IPS DF 6.9 (cell line): ENCODE measurements at regions not wholly inside any gene's neighbourhood (a gene's known extent, or its start where the extent isn't known, plus 50 kb on each side); places are given as distances from the start of the nearest gene placed in this dataset.

ENCODE experiments used
- DNase-seq: peaks from one replicate; pipeline ENCODE4 v3.0.0-alpha.2; 2013; ENCODE audit warnings: low read depth, low spot score
- H3K27ac ChIP-seq: one replicate; pipeline ENCODE4 v1.5.1; 2013; ENCODE audit warnings: low read length, control low read depth
- H3K27me3 ChIP-seq: 2 replicates; pipeline ENCODE4 v1.6.1; 2013; ENCODE audit warnings: mild to moderate bottlenecking, low read length; ENCODE audit not compliant: control insufficient read depth, insufficient read depth
- H3K36me3 ChIP-seq: 2 replicates; pipeline ENCODE4 v1.6.1; 2013; ENCODE audit warnings: low read length; ENCODE audit not compliant: control insufficient read depth, insufficient read depth
- H3K4me1 ChIP-seq: 2 replicates; pipeline ENCODE4 v1.6.1; 2013; ENCODE audit warnings: low read length; ENCODE audit not compliant: control insufficient read depth, insufficient read depth
- H3K4me3 ChIP-seq: 2 replicates; pipeline ENCODE4 v1.5.1; 2013; ENCODE audit warnings: mild to moderate bottlenecking, low read length
- H3K9me3 ChIP-seq: 2 replicates; pipeline ENCODE4 v1.6.1; 2013; ENCODE audit warnings: low read length, inconsistent platforms; ENCODE audit not compliant: control insufficient read depth, insufficient read depth
- WGBS: extraction: QIAGEN DNeasy Blood & Tissue Kit; methylation state at CpG from one replicate; pipeline ENCODE4 v1.1.7; 2013; ENCODE audit warnings: mixed read lengths, missing lambda C conversion rate; ENCODE audit not compliant: insufficient read length, insufficient coverage; 5-methylcytosine and 5-hydroxymethylcytosine counted together

DNA sequence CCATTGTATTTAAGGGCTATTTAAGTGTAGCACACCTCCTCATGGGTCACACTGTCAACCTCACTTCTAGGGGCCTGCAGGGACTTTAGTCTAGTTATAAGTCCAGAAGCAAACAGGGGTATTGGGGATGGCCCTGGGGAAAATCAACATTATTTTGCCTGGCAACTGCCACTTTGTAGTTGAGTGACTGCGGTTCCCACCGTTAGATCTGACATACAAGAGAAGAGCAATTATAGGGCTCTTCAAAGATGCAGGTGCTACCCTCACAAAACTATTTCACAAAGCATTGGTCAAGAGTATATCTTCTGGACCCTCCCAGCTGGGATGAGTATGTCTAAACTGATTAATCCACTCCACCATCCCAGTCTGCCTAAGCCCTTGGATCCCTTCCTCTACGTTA lies 133.0 kb upstream of the PCBD1 start:
- no peak for DNase-seq
- Histone ChIP-seq H3K27me3 (no peaks in the 10 kb centered on the region), H3K4me3 (no peak overlapping the region), H3K4me1 (no peaks in the 10 kb centered on the region), H3K36me3 (no peaks in the 10 kb centered on the region), H3K9me3 (no peaks in the 10 kb centered on the region), H3K27ac (no peak overlapping the region)
- WGBS = no CpG with 5 or more reads among the region's 3 CpGs

DNA sequence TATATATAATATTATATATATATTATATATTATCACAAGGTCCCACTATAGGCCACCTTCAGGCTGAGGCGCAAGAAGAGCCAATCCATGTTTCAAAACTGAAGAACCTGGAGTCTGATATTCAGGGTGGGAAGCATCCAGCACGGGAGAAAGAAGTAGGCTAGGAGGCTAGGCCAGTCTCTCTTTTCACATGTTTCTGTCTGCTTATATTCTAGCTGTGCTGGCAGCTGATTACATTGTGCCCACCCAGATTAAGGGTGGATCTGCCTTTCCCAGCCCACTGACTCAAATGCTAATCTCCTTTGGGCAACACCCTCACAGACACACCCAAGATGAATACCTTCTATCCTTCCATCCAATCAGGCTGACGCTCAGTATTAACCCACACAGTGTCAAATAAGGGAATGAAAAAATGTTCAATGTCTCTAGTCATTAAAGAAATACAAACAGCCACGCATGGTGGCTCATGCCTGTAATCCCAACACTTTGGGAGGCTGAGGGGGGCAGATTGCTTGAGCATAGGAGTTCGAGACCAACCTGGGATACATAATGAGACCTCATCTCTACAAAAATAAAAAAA lies 135.4 kb upstream of the PCBD1 start:
- H3K9me3 ChIP-seq = no peaks in the 10 kb centered on the region
- WGBS = no CpG with 5 or more reads among the region's 5 CpGs

DNA sequence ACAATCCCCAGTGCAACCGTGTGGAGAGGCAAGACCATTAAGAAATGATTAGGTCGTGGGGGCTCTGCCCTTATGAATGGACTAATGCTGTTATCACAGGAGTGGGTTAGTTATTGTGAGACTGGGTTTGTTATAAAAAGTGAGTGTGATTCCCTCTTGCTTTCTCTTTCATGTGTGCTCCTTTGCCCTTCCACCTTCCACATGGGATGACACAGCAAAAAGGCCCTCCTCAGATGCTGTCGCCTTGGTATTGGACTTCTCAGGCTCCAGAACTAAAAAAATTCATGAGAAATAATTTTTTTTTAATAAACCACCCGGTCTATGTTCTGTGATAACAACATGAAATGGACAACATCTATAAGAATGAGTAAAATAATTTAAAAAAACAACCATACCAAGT lies 136.1 kb upstream of the PCBD1 start:
- no CpG with 5 or more reads among the region's 4 CpGs for WGBS
- no peaks in the 10 kb centered on the region for H3K4me1 ChIP-seq
- no peak overlapping the region for H3K4me3 ChIP-seq
- H3K27ac ChIP-seq = no peak overlapping the region
- H3K36me3 ChIP-seq = no peaks in the 10 kb centered on the region
- H3K9me3 ChIP-seq = no peaks in the 10 kb centered on the region
- DNase-seq = no peak
- no peaks in the 10 kb centered on the region for H3K27me3 ChIP-seq

More for the DNA sequence above, 135.4 kb upstream of the PCBD1 start:
- Histone ChIP-seq H3K36me3 (no peaks in the 10 kb centered on the region), H3K27me3 (no peaks in the 10 kb centered on the region), H3K4me3 (no peak overlapping the region), H3K27ac (no peak overlapping the region), H3K4me1 (no peaks in the 10 kb centered on the region)
- DNase-seq = no peak

DNA sequence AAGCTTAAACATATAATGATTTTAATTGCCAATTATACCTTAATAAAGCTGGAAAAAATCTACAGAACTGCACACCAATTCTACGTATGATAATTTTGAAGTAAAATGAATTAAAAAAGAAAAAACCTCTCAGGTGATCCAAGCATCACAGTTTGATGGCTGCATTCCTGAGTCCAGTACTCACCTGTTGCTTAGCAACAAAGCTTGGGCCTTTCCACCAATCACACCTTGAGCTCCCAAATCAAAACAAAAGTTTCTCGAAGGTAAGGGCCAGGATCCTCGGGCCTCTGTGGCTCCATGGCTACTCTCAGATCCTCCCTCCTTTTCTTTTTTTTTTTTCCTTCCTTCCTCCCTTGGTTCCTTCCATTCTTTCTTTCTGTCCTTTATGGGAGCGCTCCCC lies 137.2 kb upstream of the PCBD1 start:
- WGBS = no CpG with 5 or more reads among the region's 4 CpGs
- Histone ChIP-seq H3K27ac (no peak overlapping the region), H3K4me3 (no peak overlapping the region), H3K36me3 (no peaks in the 10 kb centered on the region), H3K4me1 (no peaks in the 10 kb centered on the region), H3K9me3 (no peaks in the 10 kb centered on the region), H3K27me3 (no peaks in the 10 kb centered on the region)
- DNase-seq = no peak

DNA sequence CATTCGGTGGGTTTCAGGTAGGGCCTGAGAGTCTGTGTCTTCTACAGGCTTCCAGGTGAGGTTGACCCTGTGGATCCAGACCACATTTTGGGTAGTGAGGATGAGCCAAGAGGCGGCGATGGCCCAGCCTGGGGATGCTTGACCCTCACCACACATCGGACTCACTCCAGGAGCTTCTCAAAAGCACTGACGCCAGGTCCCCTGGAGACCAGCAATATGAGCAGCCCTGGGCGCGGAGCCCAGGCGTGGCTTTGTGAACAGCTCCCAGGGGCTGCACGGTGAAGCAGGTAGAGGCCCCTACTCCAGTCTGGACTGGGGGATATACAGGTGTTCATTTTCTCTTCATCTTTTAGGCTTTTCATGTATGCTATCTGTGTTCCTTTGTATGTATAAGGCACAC lies 139.7 kb upstream of the PCBD1 start:
- no peak for DNase-seq
- no peaks in the 10 kb centered on the region for H3K27me3 ChIP-seq
- no CpG with 5 or more reads among the region's 9 CpGs for WGBS

DNA sequence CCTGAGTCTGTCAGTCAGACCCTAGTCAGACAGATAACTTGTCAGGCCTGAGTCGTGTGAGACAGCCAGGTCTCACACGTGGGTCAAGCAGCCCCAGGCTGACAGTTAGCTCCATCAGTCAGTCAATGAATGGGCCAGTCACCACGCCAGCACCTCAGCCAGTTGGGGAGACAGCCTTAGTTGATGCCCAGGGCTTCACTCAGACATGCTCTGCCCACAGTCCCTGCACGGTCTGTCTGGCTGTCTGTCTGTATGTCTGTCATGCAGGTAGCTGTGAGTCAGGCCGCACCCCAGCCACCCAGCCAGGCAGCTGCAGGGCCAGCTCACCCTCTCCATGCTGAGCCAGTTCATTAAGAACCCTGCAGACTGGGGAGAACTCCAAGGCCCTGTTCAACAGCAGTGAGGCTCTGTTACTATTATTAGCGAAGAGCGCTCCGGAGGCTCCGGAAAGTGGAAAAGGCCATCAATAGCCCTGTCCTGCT lies 141.1 kb upstream of the PCBD1 start:
- no peak overlapping the region for H3K4me3 ChIP-seq
- no peaks in the 10 kb centered on the region for H3K9me3 ChIP-seq
- H3K4me1 ChIP-seq = no peaks in the 10 kb centered on the region
- no CpG with 5 or more reads among the region's 9 CpGs for WGBS
- H3K27me3 ChIP-seq = no peaks in the 10 kb centered on the region
- no peaks in the 10 kb centered on the region for H3K36me3 ChIP-seq
- no peak overlapping the region for H3K27ac ChIP-seq
- no peak for DNase-seq

More for the DNA sequence above, 139.7 kb upstream of the PCBD1 start:
- no peaks in the 10 kb centered on the region for H3K4me1 ChIP-seq
- no peak overlapping the region for H3K27ac ChIP-seq
- H3K4me3 ChIP-seq = no peak overlapping the region
- no peaks in the 10 kb centered on the region for H3K9me3 ChIP-seq
- no peaks in the 10 kb centered on the region for H3K36me3 ChIP-seq

DNA sequence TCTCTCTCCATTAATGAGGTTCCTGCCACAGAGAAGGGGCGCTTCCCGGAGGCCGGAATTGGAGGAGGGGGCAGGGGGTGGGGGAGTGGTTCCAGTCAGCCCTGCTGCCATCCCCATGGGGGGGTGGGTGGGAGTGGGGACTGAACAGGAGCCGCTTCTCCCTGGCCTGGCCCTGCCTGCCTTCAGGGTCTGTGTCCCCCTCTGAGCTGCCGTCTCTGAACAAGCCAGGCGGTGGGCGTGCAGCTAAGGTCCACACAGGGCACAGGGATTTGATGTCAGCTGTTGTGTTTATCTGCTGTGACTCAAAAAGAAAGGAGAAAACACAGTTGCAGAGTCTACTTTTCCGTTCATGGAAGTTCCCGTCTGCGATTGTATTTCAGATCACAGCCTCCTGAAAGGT lies 141.5 kb upstream of the PCBD1 start:
- WGBS = no CpG with 5 or more reads among the region's 10 CpGs
- no peak overlapping the region for H3K27ac ChIP-seq
- H3K27me3 ChIP-seq = no peaks in the 10 kb centered on the region
- H3K4me3 ChIP-seq = no peak overlapping the region
- H3K36me3 ChIP-seq = no peaks in the 10 kb centered on the region
- no peak for DNase-seq
- no peaks in the 10 kb centered on the region for H3K9me3 ChIP-seq
- no peaks in the 10 kb centered on the region for H3K4me1 ChIP-seq

DNA sequence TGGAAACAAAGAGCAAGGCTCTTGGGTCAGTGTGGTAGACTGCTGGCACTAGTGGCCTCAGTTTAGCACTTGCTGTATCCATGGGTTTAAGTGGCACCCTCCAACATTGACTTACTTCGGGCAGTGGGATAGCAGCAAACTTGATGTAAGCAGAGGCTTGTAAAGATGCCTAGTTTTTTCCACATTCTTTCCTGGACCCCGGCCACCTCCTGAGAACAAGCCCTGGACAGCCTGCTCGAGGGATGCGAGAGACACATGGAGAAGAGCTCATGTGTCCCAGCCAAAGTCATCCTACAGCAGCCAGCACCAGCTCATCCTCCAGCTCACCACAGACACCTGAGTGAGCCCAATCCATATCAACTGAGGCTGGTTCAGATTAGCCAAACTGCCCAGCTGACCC lies 142.7 kb upstream of the PCBD1 start:
- DNase-seq = no peak
- no CpG with 5 or more reads among the region's 4 CpGs for WGBS
- H3K27ac ChIP-seq = no peak overlapping the region

DNA sequence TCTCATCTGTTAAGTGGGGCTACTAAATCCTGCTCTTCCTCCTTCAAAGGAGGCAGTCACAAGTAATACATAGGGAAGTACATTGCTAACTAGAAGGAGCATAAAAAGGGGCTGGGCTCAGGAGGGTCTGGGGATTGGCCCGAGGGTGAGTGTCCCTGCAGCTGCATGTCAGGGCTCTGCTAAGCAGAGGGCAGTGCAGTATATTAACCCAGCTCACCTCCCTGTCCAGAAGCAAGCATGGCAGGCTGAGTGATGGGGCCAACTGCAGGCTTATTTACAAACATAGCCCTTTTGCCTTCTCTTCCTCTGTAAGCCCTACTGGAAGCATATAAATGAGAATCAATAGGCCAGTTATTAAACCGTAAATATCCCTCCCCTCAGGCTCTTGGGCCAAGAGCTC lies 143.2 kb upstream of the PCBD1 start:
- H3K4me3 ChIP-seq = no peak overlapping the region
- no peaks in the 10 kb centered on the region for H3K36me3 ChIP-seq
- no peak for DNase-seq
- no peaks in the 10 kb centered on the region for H3K27me3 ChIP-seq
- H3K9me3 ChIP-seq = no peaks in the 10 kb centered on the region
- WGBS = no CpG with 5 or more reads among the region's 2 CpGs
- H3K27ac ChIP-seq = no peak overlapping the region
- no peaks in the 10 kb centered on the region for H3K4me1 ChIP-seq

More for the DNA sequence above, 142.7 kb upstream of the PCBD1 start:
- H3K4me1 ChIP-seq = no peaks in the 10 kb centered on the region
- no peaks in the 10 kb centered on the region for H3K36me3 ChIP-seq
- no peaks in the 10 kb centered on the region for H3K9me3 ChIP-seq
- H3K27me3 ChIP-seq = no peaks in the 10 kb centered on the region
- no peak overlapping the region for H3K4me3 ChIP-seq

DNA sequence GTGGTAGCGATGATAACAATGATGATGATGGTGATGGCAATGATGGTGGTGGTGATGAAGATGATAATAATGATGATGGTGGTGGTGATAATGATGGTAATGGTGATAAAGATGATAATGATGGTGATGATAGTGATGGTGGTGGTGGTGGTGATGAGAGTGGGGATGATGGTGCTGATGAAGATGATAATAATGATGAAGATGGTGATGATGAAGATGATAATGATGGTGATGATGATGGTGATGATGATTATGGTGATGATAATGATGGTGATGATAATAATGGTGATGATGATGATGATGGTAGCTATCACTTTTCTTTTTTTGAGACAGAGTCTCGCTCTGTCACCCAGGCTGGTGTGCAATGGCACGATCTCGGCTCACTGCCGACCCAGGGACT lies 144.5 kb upstream of the PCBD1 start:
- DNase-seq = no peak
- Histone ChIP-seq H3K36me3 (no peaks in the 10 kb centered on the region), H3K27ac (no peak overlapping the region), H3K9me3 (no peaks in the 10 kb centered on the region), H3K4me3 (no peak overlapping the region), H3K27me3 (no peaks in the 10 kb centered on the region), H3K4me1 (no peaks in the 10 kb centered on the region)
- WGBS = no CpG with 5 or more reads among the region's 5 CpGs

DNA sequence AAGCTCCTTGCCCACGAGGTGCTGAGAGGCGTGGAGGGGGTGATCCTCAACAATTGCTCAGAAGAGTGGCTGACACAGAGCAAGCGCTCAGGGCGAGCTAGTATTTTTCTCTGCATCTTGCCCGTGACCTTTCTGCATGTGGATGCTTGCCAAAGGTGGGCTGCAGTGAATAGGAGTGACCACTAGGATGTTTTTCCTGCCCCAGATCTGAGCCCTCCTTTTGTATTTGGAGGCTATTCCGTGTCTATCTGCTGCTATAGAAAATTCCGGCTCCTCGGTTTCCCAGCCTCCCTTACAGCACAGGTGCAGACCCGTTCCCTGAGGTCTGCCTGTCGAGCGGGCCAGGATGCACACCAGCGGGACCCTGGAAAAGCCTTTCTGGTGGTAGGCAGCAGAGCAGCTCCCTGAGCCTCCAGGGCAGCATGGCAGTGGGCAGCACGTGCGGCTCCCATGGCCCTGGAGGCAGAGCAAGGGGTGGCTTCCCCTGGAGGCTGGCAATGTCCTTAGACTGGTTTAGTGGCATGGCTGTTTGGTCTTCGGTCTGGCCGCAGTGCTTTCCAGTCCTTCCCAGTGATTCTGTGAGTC lies 145.1 kb upstream of the PCBD1 start:
- H3K4me3 ChIP-seq = no peak overlapping the region
- no peak for DNase-seq
- no peaks in the 10 kb centered on the region for H3K27me3 ChIP-seq
- H3K9me3 ChIP-seq = no peaks in the 10 kb centered on the region
- no CpG with 5 or more reads among the region's 16 CpGs for WGBS
- no peak overlapping the region for H3K27ac ChIP-seq
- no peaks in the 10 kb centered on the region for H3K36me3 ChIP-seq
- H3K4me1 ChIP-seq = no peaks in the 10 kb centered on the region
